Jurkat, Clone E6-1 (cell line): ENCODE measurements at regions not wholly inside any gene's neighbourhood (a gene's known extent, or its start where the extent isn't known, plus 50 kb on each side); places are given as distances from the start of the nearest gene placed in this dataset.

Experiments used
- DNase-seq: peaks from one replicate; pipeline ENCODE4 v3.0.0-alpha.2; 2011; ENCODE audit warnings: low read depth, low spot score
- H3K4me3 ChIP-seq: 2 replicates; pipeline ENCODE4 v1.5.1; 2011; ENCODE audit warnings: mild to moderate bottlenecking, low read length, control low read depth, moderate library complexity

- no peak overlapping the region for H3K4me3 ChIP-seq
- DNase-seq, result no peak
These were observed 632.4 kb upstream of the SLC8A1 start for GRCh38 chr2:41084321-41084720.

- DNase-seq, result no peak
These were observed 636.1 kb upstream of the SLC8A1 start for GRCh38 chr2:41087946-41088345.

GRCh38 chr2:41101281-41101680 is 649.4 kb upstream of the SLC8A1 start:
- H3K4me3 ChIP-seq, result no peak overlapping the region
- DNase-seq, result no peak

More at GRCh38 chr2:41087946-41088345, 636.1 kb upstream of the SLC8A1 start:
- H3K4me3 ChIP-seq, result no peak overlapping the region

GRCh38 chr2:41109744-41110143 is 657.9 kb upstream of the SLC8A1 start:
- no peak overlapping the region for H3K4me3 ChIP-seq
- no peak for DNase-seq

- no peak overlapping the region for H3K4me3 ChIP-seq
- no peak for DNase-seq
These were observed 660.1 kb upstream of the SLC8A1 start for GRCh38 chr2:41111836-41112627.

- DNase-seq, result no peak
- no peak overlapping the region for H3K4me3 ChIP-seq
These were observed 664.4 kb upstream of the SLC8A1 start for GRCh38 chr2:41116106-41116797.

GRCh38 chr2:41119489-41119888 is 667.6 kb upstream of the SLC8A1 start:
- DNase-seq, result no peak
- no peak overlapping the region for H3K4me3 ChIP-seq

GRCh38 chr2:41123341-41123740 is 671.5 kb upstream of the SLC8A1 start:
- H3K4me3 ChIP-seq, result no peak overlapping the region
- DNase-seq, result no peak

GRCh38 chr2:41127351-41127750 is 675.5 kb upstream of the SLC8A1 start:
- no peak for DNase-seq

GRCh38 chr2:41129988-41130387 is 678.1 kb upstream of the SLC8A1 start:
- no peak overlapping the region for H3K4me3 ChIP-seq
- DNase-seq, result no peak

More at GRCh38 chr2:41127351-41127750, 675.5 kb upstream of the SLC8A1 start:
- no peak overlapping the region for H3K4me3 ChIP-seq

- DNase-seq, result no peak
- no peak overlapping the region for H3K4me3 ChIP-seq
These were observed 685.1 kb upstream of the SLC8A1 start for GRCh38 chr2:41137031-41137430.

GRCh38 chr2:41141146-41141791 is 689.4 kb upstream of the SLC8A1 start:
- no peak for DNase-seq
- no peak overlapping the region for H3K4me3 ChIP-seq

GRCh38 chr2:41142478-41142877 is 690.6 kb upstream of the SLC8A1 start:
- no peak for DNase-seq
- no peak overlapping the region for H3K4me3 ChIP-seq

- H3K4me3 ChIP-seq, result no peak overlapping the region
- no peak for DNase-seq
These were observed 693.2 kb upstream of the SLC8A1 start for GRCh38 chr2:41145066-41145465.

- no peak for DNase-seq
- H3K4me3 ChIP-seq, result no peak overlapping the region
These were observed 697.2 kb upstream of the SLC8A1 start for GRCh38 chr2:41149054-41149453.

- H3K4me3 ChIP-seq, result no peak overlapping the region
- DNase-seq, result no peak
These were observed 699.9 kb upstream of the SLC8A1 start for GRCh38 chr2:41151746-41152145.

GRCh38 chr2:41152318-41152717 is 700.4 kb upstream of the SLC8A1 start:
- no peak for DNase-seq
- no peak overlapping the region for H3K4me3 ChIP-seq

GRCh38 chr2:41160439-41160838 is 708.5 kb upstream of the SLC8A1 start:
- no peak for DNase-seq

GRCh38 chr2:41167014-41167413 is 715.1 kb upstream of the SLC8A1 start:
- H3K4me3 ChIP-seq, result no peak overlapping the region
- no peak for DNase-seq

More at GRCh38 chr2:41160439-41160838, 708.5 kb upstream of the SLC8A1 start:
- no peak overlapping the region for H3K4me3 ChIP-seq

- DNase-seq, result no peak
- H3K4me3 ChIP-seq, result no peak overlapping the region
These were observed 717.9 kb upstream of the SLC8A1 start for GRCh38 chr2:41169744-41170143.
